ENCODE measurements at regions not wholly inside any gene's neighbourhood (a gene's known extent, or its start where the extent isn't known, plus 50 kb on each side); places are given as distances from the start of the nearest gene placed in this dataset.

DNA sequence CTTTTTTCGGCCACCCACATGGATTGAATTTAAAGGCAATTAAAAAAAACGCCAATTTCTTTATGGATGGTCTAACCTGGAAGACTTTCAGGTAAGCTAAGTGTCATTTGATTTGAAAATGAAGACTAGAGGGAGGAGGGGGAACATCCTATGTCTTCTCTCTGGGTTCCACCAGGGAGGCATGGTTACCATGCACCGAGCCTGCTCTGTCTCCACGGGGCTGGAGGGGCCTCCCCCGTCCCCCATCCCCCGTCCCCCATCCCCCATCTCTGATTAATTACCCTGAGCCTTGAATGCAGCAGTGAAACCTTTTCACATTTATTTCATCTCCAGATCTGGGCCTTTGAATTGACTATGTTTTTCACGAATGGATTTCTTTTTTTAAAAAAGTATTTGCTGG, 135.1 kb downstream of the TLR5 start:
- no peak for TF ChIP-seq POLR2A (IDR thresholded peaks at IDR 0.05; ENCODE audit: extremely low read depth, insufficient read length)
- TF ChIP-seq, protein P1, sequence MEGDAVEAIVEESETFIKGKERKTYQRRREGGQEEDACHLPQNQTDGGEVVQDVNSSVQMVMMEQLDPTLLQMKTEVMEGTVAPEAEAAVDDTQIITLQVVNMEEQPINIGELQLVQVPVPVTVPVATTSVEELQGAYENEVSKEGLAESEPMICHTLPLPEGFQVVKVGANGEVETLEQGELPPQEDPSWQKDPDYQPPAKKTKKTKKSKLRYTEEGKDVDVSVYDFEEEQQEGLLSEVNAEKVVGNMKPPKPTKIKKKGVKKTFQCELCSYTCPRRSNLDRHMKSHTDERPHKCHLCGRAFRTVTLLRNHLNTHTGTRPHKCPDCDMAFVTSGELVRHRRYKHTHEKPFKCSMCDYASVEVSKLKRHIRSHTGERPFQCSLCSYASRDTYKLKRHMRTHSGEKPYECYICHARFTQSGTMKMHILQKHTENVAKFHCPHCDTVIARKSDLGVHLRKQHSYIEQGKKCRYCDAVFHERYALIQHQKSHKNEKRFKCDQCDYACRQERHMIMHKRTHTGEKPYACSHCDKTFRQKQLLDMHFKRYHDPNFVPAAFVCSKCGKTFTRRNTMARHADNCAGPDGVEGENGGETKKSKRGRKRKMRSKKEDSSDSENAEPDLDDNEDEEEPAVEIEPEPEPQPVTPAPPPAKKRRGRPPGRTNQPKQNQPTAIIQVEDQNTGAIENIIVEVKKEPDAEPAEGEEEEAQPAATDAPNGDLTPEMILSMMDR (IDR thresholded peaks at IDR 0.05; ENCODE audit: low read depth, low read length): no peak
- TF ChIP-seq, protein P2, sequence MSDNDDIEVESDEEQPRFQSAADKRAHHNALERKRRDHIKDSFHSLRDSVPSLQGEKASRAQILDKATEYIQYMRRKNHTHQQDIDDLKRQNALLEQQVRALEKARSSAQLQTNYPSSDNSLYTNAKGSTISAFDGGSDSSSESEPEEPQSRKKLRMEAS (IDR thresholded peaks at IDR 0.05; ENCODE audit: low read depth, low read length): no peak

Data from NB4 (cell line).